K562 (cell line): ENCODE measurements at regions not wholly inside any gene's neighbourhood (a gene's known extent, or its start where the extent isn't known, plus 50 kb on each side); places are given as distances from the start of the nearest gene placed in this dataset.
A peak's percentile ranks its signal among the peaks of the same experiment; 100 is the strongest.

ENCODE experiments used
- RBFOX2 ChIP-seq: fragments of 200-400 bp; formaldehyde crosslinking; IDR thresholded peaks from 2 replicates; pipeline ENCODE4 v1.6.1; 2017; ENCODE audit warnings: low read depth, mild to moderate bottlenecking, low read length, moderate library complexity
- SMARCB1 ChIP-seq: IDR thresholded peaks from 2 replicates; pipeline ENCODE4 v1.6.1; 2011; ENCODE audit warnings: improper control_type of control experiment, low read depth; ENCODE audit not compliant: insufficient read length
- TBP ChIP-seq: optimal IDR thresholded peaks from 2 replicates; pipeline ENCODE3; 2011; ENCODE audit warnings: low read depth, low read length, improper control_type of control experiment
- TF ChIP-seq, protein P1 (sequence below): fragments of 200-800 bp; sonication (Bioruptor generic); IDR thresholded peaks from 2 replicates; pipeline ENCODE4 v1.6.1; 2017; ENCODE audit warnings: missing genetic modification characterization, missing compliant biosample characterization
- TF ChIP-seq, protein P2 (sequence below): fragments of 450-650 bp; IDR thresholded peaks from 2 replicates; pipeline ENCODE4 v1.6.1; 2016; ENCODE audit warnings: mild to moderate bottlenecking, moderate library complexity
- TF ChIP-seq, protein P3 (sequence below), 2 experiments: fragments of 250-450 bp in 1 of 2; fragments of 450-650 bp in 1 of 2; sonication (Bioruptor Pico) in 1 of 2; IDR thresholded peaks; 2 replicates each; pipeline versions ENCODE4 v1.6.1 to v1.8.0; 2016 to 2021; ENCODE audit warnings: mild to moderate bottlenecking in 2 of 2, moderate library complexity in 2 of 2, missing compliant biosample characterization in 1 of 2, missing genetic modification characterization in 1 of 2
- TF ChIP-seq, protein P4 (sequence below): fragments of 250-450 bp; sonication (Bioruptor Pico); IDR thresholded peaks from 2 replicates; pipeline ENCODE4 v1.4.0; 2020

DNA sequence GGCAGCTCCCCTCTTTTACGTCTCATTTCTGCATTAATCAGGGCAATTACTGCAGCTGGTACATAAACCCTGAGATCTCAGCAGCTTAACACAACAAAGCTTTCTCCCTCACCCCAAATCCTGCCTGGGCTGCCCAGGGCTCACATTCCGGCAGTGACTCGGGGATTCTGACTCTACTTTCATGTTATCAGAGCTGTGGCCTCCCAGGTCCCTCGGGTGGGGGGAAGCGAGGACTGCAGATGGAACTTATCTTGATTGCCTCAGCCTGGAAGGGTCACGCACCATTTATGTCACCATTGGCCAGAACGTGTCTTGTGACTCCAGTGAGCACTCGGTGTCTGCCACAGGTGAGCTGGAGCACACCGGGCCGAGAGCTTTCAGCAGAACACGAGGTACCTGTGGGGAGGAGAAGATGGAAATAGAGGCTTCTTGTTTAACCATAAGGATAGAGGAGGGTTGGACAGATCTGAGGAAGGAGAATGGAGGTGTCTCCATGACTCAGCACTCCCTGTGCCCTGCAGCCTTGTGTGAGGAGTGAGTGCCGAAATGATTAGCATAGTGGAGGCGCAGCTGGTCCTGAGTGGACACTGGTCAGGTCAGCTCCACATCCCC lies 88.5 kb upstream of the EXOC2 start (continued):
- TF ChIP-seq, protein P1, sequence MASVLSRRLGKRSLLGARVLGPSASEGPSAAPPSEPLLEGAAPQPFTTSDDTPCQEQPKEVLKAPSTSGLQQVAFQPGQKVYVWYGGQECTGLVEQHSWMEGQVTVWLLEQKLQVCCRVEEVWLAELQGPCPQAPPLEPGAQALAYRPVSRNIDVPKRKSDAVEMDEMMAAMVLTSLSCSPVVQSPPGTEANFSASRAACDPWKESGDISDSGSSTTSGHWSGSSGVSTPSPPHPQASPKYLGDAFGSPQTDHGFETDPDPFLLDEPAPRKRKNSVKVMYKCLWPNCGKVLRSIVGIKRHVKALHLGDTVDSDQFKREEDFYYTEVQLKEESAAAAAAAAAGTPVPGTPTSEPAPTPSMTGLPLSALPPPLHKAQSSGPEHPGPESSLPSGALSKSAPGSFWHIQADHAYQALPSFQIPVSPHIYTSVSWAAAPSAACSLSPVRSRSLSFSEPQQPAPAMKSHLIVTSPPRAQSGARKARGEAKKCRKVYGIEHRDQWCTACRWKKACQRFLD = no peak
- TF ChIP-seq SMARCB1 = no peak
- peak; percentile 52 for TF ChIP-seq RBFOX2
- TF ChIP-seq, protein P2, sequence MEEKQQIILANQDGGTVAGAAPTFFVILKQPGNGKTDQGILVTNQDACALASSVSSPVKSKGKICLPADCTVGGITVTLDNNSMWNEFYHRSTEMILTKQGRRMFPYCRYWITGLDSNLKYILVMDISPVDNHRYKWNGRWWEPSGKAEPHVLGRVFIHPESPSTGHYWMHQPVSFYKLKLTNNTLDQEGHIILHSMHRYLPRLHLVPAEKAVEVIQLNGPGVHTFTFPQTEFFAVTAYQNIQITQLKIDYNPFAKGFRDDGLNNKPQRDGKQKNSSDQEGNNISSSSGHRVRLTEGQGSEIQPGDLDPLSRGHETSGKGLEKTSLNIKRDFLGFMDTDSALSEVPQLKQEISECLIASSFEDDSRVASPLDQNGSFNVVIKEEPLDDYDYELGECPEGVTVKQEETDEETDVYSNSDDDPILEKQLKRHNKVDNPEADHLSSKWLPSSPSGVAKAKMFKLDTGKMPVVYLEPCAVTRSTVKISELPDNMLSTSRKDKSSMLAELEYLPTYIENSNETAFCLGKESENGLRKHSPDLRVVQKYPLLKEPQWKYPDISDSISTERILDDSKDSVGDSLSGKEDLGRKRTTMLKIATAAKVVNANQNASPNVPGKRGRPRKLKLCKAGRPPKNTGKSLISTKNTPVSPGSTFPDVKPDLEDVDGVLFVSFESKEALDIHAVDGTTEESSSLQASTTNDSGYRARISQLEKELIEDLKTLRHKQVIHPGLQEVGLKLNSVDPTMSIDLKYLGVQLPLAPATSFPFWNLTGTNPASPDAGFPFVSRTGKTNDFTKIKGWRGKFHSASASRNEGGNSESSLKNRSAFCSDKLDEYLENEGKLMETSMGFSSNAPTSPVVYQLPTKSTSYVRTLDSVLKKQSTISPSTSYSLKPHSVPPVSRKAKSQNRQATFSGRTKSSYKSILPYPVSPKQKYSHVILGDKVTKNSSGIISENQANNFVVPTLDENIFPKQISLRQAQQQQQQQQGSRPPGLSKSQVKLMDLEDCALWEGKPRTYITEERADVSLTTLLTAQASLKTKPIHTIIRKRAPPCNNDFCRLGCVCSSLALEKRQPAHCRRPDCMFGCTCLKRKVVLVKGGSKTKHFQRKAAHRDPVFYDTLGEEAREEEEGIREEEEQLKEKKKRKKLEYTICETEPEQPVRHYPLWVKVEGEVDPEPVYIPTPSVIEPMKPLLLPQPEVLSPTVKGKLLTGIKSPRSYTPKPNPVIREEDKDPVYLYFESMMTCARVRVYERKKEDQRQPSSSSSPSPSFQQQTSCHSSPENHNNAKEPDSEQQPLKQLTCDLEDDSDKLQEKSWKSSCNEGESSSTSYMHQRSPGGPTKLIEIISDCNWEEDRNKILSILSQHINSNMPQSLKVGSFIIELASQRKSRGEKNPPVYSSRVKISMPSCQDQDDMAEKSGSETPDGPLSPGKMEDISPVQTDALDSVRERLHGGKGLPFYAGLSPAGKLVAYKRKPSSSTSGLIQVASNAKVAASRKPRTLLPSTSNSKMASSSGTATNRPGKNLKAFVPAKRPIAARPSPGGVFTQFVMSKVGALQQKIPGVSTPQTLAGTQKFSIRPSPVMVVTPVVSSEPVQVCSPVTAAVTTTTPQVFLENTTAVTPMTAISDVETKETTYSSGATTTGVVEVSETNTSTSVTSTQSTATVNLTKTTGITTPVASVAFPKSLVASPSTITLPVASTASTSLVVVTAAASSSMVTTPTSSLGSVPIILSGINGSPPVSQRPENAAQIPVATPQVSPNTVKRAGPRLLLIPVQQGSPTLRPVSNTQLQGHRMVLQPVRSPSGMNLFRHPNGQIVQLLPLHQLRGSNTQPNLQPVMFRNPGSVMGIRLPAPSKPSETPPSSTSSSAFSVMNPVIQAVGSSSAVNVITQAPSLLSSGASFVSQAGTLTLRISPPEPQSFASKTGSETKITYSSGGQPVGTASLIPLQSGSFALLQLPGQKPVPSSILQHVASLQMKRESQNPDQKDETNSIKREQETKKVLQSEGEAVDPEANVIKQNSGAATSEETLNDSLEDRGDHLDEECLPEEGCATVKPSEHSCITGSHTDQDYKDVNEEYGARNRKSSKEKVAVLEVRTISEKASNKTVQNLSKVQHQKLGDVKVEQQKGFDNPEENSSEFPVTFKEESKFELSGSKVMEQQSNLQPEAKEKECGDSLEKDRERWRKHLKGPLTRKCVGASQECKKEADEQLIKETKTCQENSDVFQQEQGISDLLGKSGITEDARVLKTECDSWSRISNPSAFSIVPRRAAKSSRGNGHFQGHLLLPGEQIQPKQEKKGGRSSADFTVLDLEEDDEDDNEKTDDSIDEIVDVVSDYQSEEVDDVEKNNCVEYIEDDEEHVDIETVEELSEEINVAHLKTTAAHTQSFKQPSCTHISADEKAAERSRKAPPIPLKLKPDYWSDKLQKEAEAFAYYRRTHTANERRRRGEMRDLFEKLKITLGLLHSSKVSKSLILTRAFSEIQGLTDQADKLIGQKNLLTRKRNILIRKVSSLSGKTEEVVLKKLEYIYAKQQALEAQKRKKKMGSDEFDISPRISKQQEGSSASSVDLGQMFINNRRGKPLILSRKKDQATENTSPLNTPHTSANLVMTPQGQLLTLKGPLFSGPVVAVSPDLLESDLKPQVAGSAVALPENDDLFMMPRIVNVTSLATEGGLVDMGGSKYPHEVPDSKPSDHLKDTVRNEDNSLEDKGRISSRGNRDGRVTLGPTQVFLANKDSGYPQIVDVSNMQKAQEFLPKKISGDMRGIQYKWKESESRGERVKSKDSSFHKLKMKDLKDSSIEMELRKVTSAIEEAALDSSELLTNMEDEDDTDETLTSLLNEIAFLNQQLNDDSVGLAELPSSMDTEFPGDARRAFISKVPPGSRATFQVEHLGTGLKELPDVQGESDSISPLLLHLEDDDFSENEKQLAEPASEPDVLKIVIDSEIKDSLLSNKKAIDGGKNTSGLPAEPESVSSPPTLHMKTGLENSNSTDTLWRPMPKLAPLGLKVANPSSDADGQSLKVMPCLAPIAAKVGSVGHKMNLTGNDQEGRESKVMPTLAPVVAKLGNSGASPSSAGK = peak; percentile 82
- TF ChIP-seq, protein P3, sequence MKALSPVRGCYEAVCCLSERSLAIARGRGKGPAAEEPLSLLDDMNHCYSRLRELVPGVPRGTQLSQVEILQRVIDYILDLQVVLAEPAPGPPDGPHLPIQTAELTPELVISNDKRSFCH (CRISPR knock-in tag; IDR thresholded peaks at IDR 0.05) = no peak
- TF ChIP-seq, protein P3 (tag; IDR thresholded peaks at IDR 0.05) = no peak
- TF ChIP-seq, protein P4, sequence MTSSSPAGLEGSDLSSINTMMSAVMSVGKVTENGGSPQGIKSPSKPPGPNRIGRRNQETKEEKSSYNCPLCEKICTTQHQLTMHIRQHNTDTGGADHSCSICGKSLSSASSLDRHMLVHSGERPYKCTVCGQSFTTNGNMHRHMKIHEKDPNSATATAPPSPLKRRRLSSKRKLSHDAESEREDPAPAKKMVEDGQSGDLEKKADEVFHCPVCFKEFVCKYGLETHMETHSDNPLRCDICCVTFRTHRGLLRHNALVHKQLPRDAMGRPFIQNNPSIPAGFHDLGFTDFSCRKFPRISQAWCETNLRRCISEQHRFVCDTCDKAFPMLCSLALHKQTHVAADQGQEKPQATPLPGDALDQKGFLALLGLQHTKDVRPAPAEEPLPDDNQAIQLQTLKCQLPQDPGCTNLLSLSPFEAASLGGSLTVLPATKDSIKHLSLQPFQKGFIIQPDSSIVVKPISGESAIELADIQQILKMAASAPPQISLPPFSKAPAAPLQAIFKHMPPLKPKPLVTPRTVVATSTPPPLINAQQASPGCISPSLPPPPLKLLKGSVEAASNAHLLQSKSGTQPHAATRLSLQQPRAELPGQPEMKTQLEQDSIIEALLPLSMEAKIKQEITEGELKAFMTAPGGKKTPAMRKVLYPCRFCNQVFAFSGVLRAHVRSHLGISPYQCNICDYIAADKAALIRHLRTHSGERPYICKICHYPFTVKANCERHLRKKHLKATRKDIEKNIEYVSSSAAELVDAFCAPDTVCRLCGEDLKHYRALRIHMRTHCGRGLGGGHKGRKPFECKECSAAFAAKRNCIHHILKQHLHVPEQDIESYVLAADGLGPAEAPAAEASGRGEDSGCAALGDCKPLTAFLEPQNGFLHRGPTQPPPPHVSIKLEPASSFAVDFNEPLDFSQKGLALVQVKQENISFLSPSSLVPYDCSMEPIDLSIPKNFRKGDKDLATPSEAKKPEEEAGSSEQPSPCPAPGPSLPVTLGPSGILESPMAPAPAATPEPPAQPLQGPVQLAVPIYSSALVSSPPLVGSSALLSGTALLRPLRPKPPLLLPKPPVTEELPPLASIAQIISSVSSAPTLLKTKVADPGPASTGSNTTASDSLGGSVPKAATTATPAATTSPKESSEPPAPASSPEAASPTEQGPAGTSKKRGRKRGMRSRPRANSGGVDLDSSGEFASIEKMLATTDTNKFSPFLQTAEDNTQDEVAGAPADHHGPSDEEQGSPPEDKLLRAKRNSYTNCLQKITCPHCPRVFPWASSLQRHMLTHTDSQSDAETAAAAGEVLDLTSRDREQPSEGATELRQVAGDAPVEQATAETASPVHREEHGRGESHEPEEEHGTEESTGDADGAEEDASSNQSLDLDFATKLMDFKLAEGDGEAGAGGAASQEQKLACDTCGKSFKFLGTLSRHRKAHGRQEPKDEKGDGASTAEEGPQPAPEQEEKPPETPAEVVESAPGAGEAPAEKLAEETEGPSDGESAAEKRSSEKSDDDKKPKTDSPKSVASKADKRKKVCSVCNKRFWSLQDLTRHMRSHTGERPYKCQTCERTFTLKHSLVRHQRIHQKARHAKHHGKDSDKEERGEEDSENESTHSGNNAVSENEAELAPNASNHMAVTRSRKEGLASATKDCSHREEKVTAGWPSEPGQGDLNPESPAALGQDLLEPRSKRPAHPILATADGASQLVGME (CRISPR knock-in tag) = no peak
- TF ChIP-seq TBP = no peak
